AML-193 (cell line): ENCODE measurements at regions not wholly inside any gene's neighbourhood (a gene's known extent, or its start where the extent isn't known, plus 50 kb on each side); places are given as distances from the start of the nearest gene placed in this dataset.

Experiments used
- DNase-seq, 2 experiments: peaks; one replicate each; lab custom pipeline; 2025; lab: John Stamatoyannopoulos, UW

DNA sequence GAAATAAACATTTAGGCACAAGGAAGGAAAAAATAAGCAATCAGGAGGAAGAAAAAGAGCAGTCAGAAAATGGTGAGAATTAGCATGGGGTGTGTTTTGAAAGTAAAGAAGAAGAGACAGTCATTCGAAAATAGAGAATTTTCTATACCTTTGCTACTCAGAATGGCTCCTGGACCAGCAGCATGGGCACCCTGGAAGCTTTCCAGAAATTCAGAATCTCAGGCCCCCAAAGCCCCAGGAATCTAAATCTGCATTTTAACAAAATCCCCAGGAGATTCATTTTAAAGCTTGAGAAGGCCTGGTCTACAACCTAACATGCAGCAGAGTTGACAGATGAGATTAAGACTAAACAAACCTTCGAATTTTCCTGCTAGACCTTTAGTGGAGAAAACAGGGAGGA lies 131.2 kb upstream of the HDAC9 start:
- no peak for DNase-seq

DNA sequence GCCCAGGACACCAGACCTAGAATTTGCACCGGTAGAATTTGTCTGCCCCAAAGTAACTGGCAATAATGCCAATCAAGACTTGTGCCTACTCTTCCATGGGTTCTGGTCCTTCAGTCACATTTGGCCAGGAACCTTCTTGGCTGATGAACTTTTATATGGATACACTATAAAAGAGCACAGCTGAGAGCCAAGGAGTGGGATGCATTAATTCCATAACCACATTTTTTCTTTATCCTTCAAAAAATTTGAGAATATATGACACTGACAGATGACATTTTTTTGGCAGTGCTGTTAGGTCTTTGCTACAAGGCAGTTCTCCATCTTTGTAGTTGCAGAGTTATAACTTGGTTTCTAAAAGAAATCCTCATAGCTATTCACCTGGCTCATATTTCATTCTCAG lies 129.2 kb upstream of the HDAC9 start:
- DNase-seq, result no peak

DNA sequence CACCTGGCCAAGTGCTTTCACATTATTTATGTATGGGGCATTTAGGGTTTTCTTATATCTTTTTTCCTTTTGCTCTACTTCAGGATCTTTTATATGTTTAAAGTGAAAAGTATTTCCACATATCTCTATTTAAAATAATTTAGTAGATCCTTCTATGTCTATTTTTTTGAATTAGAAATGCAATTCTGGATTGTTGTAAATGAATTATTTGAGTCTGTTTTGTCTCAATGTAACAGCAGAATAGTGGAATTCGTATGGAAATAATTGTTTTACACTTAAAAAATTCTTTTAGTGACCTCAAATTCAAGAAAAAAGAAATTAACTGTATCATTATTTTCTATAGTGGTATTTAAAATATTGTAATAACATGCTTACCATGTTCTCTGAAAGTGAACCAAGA lies 126.5 kb upstream of the HDAC9 start:
- DNase-seq, result no peak

GRCh38 chr7:18370633-18371032 lies 124.9 kb upstream of the HDAC9 start:
- DNase-seq, result no peak

GRCh38 chr7:18378989-18379605 lies 116.5 kb upstream of the HDAC9 start:
- no peak for DNase-seq

GRCh38 chr7:18384491-18385143 lies 110.9 kb upstream of the HDAC9 start:
- no peak for DNase-seq

DNA sequence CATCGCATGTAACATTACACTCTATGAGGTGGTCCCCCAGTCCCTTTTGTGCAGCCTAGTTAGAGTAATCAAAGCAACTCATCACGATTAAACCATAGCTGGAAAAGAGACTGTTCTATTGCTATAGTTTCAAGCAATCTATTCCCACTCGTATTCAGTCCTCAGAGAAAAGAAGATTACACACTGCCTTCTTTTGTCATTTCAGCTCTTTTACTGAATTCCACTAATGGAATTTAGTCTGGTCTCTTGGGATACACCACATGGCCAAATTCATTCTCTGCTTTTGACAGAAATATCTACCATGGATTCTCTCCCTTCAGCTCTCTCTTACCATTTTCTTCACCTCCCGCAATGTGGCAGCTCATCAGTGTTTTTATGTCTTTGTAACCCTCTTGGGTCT lies 108.9 kb upstream of the HDAC9 start:
- no peak for DNase-seq

DNA sequence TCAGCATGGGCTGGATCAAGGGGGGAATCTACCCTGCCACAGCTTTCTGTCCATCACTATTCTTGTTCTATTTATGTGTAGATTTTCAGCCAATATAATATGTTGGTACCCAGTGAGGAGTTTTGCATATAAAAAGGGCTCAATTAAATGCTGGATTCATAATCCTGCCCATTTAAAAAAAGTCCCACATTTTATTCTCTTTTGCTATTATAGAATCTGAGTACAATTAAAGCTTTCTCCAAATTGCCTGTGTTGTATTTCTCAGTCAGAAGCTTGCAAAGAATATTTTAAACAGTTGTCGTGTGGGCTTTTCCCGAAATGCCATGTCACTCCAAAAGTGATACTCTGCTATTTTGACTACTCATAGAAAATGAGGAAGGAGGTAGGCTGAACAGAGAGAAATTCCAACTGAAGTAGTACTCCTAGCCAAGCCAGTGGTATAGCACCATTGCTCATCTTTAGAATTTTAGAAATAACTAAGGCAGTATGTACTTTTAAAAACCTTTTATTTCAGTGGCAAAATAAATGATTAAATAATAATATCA lies 108.3 kb upstream of the HDAC9 start:
- no peak for DNase-seq

- DNase-seq, result no peak
These were observed 105.0 kb upstream of the HDAC9 start for GRCh38 chr7:18390535-18390907.

GRCh38 chr7:18393465-18394118 lies 102.0 kb upstream of the HDAC9 start:
- DNase-seq, result no peak

GRCh38 chr7:18395868-18396267 lies 99.7 kb upstream of the HDAC9 start:
- no peak for DNase-seq

GRCh38 chr7:18396953-18397352 lies 98.6 kb upstream of the HDAC9 start:
- DNase-seq, result no peak

DNA sequence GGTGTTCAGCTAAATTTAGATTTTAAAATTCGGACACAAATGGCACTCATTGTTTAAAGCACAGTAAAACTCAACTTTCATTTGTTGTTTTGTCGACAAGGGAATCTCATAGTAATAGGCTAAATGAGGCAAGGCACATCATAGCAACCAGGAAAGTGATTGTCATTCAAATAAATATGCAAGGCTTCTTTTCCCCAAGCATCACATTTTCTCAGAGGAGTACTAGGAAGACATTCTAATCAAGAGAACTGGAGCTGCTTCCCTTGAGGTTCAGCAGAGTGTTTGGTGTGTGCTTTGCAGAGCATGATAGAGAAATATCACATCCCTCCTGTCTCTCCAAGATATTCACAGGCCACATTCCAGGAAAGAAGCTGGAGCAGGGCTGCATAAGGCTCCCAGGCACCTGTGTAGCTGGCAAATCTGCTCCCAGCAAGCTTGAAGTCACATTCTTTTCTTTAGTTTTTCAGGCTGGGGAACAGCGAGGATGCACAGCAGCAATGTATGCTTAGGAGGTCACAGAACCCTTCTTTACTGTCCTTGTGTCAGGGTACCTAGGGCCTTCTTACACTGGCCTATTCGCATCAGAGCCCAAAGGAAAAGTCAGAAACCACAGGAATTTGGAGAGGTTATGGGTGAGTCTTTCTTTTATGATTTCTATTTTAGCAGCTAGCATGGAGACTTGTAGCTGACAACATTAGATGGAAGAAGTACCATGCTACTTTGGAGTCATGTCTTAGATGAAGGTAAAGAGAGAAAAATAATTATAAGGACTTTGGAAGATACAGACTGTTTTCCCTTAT lies 95.9 kb upstream of the HDAC9 start:
- no peak for DNase-seq

DNA sequence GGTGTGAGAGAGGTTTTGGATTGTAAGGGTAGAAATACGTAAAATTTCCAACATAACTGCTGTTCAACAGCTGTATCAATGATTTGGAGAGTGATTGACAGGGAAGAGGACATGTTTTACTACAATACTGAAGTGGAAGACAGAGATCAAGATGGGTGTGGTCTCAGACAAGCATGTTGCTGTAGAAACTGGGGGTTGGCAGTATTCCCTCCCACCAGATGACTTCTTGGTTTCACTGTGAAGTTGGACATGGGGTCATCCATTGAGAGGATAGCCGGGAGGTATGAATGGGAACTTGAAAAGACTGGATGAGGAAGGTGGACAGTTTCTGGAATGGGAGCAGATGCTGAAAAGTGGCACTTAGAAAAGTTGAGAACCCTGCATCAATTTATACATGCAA lies 95.3 kb upstream of the HDAC9 start:
- no peak for DNase-seq

DNA sequence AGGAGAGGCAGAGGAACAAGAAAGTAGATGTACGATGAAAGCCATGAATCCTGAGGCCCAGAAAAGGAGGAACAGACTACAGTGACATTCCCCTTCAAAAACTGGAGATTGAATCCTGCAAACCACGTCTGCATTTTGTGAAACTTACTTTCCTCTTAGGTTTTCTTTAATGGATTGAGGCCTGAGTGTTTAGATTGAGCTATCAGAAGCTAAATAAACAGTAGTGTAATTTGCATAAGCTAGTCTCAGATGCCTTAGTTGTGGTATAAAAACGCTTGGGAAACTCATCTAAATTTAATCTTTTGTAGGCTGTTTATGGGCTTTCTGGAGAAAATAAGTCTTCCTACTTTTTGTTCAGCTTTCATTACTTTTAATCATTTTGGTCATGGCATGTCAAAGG lies 94.8 kb upstream of the HDAC9 start:
- no peak for DNase-seq

- peak; percentile 4 to 5 for DNase-seq
These were observed 93.8 kb upstream of the HDAC9 start for GRCh38 chr7:18401757-18402156.

DNA sequence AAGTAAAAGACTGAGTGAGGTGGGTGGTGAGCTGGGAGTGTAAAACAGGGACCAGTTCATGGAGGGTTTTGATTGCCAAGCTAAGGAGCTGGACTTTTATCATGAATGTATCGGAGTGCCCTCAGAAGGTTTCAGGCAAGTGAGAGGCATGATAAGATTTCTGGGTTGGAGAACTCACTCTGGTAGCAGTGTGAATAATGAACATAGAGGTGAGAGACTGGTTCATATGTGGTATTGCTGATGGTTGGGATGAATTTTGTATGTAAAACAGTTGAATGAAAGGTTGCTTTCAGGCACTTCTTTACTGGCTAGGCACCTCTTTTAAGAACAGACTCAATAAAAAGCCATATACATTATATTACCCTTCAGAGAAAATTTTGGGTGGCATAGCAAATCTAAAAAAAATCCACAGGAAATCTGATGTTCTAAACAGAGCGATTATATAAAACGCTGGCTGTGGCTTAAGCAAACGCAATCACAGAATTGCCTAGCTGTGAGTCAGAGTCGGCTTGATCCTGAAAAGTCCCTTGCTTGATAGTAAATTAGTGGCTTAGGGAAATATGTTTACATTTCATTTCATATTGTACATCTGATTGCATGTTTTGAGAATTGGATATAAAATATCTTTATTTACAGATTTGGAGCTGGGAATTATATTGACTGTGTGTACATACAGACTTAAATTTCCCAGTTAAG lies 92.9 kb upstream of the HDAC9 start:
- DNase-seq, result no peak

DNA sequence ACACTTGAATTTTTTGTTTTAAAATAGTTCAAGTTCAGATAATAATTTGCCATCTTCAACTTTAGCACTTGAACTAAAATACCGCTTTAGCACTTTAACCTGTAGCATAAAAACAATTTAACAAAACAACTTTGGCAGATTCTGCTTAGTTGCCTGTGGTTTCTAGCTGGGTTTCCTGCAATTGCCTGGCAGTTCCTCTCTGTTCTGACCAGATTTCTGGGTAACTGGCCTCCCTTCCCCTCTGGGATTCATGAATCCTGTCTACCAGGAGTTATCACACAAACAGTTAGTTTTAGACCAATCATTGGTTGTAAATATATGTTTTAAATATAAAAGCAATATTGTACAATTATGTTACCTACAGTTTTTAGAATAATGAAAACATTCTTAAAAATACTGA lies 89.8 kb upstream of the HDAC9 start:
- DNase-seq, result peak; percentile 14 to 18

- no peak for DNase-seq
These were observed 88.2 kb upstream of the HDAC9 start for GRCh38 chr7:18407385-18407784.

GRCh38 chr7:18408461-18408860 lies 87.1 kb upstream of the HDAC9 start:
- DNase-seq, result no peak

DNA sequence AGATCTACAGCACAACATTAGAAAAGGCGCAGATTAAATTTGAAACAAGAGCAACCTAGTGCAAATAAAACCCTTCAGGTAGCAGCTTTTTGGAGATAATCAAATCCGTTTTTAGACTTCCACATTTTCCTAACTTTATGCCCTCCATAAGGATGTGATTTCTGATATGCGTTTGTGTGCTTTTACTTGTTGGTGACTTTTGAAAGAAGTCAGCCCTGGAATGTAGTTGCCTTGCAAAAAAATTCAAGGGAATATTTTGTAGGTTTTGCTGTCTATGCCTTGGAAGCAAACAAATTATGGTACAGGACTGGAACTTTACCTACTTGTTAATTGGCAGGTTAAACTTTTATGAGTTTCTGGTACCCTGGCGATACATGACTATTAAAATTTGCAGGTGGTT lies 86.7 kb upstream of the HDAC9 start:
- no peak for DNase-seq

DNA sequence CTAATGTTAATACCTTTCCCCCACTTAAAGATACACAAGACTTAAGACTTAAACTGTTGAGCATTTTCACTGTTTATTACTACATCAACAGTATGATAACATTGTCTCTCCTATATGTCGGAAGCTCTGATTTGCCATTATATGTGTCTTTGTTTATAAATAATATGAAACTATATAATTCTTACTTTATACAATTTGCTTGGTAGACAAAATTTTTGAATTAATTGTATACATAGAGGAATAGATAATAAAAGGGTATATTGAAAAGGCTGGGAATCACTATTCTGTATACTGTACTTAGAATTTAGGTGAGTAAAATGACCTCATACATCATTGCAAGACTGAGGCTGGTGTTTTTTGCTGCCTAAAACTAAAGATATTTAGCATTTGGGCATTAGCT lies 82.1 kb upstream of the HDAC9 start:
- no peak for DNase-seq
